ENCODE measurements at regions not wholly inside any gene's neighbourhood (a gene's known extent, or its start where the extent isn't known, plus 50 kb on each side); places are given as distances from the start of the nearest gene placed in this dataset.

- DNase-seq (ENCODE audit: low spot score): no peak
These were observed 1917.6 kb upstream of the WWC1 start for GRCh38 chr5:166373817-166374216.

DNA sequence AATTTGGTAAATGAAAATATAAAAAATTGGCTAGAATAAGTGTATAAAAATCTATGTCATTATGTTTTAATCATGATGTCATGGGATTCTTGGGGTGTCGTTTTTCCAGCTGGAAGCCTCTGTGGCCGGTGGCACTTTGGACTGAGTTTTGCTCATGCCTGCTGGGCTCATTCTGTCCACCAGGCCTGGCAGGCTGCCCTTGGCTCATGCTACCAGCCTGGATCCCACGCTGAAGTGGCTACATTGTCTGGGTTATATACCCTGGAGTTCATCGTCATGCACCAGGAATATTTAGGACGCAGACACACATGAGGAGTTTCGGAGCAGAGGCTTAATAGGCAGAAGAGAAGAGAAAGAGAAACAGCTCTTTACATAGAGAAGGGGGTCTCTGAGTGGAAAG, 1913.7 kb upstream of the WWC1 start:
- DNase-seq (ENCODE audit: low spot score): no peak

- DNase-seq (ENCODE audit: low spot score): no peak
These were observed 1911.9 kb upstream of the WWC1 start for GRCh38 chr5:166379517-166379916.

DNA sequence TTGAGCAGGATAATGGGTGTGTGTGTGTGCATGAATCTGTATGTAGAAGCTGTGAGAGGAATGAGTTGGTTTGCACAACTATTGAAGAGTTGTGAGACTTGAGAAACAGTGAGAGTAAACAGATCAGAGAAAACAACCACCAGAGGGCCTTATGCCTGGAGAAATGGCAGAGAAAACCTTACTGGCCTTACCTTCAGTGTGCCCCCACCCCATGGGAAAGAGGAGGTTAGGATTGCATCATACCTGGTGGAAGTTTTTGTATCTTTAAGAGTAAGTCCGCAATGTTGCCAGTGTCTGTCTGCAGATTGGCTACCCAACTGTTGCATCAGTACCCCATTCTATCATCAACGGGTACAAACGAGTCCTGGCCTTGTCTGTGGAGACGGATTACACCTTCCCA, 1909.4 kb upstream of the WWC1 start:
- DNase-seq (ENCODE audit: low spot score): no peak

- no peak for DNase-seq (ENCODE audit: low spot score)
These were observed 1893.3 kb upstream of the WWC1 start for GRCh38 chr5:166398131-166398530.

DNA sequence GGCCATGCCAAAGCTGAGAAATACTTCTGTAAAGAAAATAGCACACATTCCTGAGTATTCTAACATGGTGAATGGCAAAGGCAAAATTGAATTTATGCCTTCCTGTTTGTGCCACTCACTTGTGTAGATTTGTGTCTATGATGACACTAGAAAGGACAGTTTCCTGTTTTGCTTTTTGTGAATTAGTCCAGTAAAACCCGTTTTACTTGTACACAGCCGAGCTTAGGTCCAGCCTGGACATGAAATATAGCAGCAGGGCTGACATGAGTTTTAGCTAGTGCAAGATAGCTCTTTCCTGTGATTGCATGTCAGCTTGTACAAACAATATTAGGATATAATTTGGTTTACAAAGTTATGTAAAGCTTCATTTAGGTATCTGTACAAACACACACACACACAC, 1891.7 kb upstream of the WWC1 start:
- DNase-seq (ENCODE audit: low spot score): no peak

DNA sequence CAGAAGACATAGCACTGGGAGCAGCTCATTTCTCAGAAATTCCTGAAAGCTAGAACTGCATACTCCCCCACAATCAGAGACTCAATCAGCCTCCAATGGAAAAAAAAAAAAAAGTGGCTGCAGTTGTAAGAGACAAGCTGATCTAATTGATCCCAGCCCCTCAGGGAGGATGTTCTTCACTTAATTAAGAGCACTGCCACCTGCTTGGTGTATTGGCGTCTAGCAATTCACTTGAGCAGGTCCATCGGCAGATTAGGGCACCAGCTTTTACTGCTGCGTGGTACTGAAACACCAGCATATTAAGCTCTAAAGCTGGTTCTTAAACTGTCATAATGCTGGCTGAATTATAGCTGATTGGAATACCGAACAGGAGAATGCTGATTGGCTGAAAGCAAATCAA, 1890.1 kb upstream of the WWC1 start:
- no peak for DNase-seq (ENCODE audit: low spot score)

DNA sequence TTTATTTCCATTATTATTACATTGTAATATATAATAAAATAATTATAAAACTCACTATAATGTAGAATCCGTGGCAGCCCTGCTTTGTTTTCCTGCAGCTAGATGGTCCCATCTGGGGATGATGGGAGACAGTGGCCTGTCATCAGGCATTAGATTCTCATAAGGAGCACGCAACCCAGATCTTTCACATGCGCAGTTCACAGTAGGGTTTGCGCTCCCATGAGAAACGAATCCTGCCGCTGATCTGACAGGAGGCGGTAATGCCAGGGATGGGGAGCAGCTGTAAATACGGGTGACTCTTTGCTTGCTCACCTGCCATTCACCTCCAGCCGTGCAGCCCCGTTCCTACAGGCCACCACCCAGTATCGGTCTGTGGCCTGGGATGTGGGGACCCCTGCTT, 1879.3 kb upstream of the WWC1 start:
- no peak for DNase-seq (ENCODE audit: low spot score)

GRCh38 chr5:166427211-166427610, 1864.2 kb upstream of the WWC1 start:
- no peak for DNase-seq (ENCODE audit: low spot score)

DNA sequence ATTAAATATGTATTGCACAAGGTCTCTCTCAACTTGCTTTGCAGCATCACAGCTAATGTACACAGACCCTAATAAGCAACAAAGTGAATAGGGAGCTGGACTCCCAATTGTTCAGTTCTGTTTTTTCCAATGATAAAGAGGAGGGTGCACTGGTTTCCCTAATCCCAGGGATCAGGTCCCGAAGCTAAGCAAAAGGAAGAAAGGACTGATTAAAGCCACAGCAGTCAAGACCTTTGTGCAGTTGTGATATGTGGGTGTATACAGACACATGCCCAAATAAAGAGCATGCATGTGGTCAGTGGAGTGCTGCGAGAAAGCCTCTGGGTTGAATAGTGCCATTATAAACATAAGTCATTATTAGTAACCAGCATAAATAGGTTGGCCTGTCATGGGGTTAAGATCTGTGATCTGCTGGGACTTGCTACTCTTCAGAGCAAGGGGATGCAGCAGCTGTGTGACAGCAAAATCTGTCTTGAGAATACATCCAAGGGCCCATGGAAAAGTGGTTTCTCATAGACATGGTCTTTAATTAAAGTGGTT, 1863.1 kb upstream of the WWC1 start:
- DNase-seq (ENCODE audit: low spot score): no peak

- DNase-seq (ENCODE audit: low spot score): no peak
These were observed 1860.7 kb upstream of the WWC1 start for GRCh38 chr5:166430491-166431319.

DNA sequence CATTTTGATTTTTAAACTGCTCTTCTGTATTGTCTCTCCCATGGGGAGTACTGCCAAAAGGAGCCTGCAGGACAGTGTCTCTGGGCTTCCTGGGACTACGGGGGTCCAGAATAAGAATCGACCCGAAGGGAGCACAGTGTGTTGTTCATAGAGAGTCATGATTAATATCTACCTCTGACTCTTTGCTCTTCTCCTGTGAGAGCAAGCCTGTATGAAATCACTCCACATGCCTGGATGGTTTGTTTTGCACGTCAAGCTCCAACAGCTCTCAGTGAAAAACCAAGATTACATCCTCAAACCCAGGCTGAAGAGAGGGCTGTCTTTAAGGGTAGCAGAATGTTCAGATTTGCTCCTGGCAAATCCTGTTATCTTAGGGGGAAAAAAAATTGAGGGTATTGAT, 1860.0 kb upstream of the WWC1 start:
- no peak for DNase-seq (ENCODE audit: low spot score)

DNA sequence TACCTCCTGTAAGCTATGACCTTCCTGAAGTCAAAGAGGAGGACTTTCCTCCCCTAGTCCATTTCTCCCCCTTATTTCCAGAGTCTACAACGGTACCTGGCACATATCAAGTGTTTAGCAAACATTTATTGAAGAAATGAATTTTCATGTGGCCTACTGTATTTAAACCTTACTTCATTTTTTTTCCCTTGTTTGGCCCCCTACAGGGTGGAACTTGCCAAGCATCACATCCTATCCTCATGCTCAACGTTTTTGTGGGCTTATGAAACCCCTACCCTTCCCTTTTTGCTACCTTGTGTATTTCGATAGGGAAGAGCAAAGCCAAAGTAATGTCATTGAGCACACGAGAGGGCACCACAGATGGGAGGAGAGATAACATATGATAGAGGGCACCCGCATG, 1857.8 kb upstream of the WWC1 start:
- DNase-seq (ENCODE audit: low spot score): no peak

GRCh38 chr5:166436872-166437271, 1854.6 kb upstream of the WWC1 start:
- no peak for DNase-seq (ENCODE audit: low spot score)

GRCh38 chr5:166486348-166486747, 1805.1 kb upstream of the WWC1 start:
- no peak for DNase-seq (ENCODE audit: low spot score)

- DNase-seq (ENCODE audit: low spot score): no peak
These were observed 1802.9 kb upstream of the WWC1 start for GRCh38 chr5:166488560-166488959.

GRCh38 chr5:166493040-166493439, 1798.4 kb upstream of the WWC1 start:
- no peak for DNase-seq (ENCODE audit: low spot score)

DNA sequence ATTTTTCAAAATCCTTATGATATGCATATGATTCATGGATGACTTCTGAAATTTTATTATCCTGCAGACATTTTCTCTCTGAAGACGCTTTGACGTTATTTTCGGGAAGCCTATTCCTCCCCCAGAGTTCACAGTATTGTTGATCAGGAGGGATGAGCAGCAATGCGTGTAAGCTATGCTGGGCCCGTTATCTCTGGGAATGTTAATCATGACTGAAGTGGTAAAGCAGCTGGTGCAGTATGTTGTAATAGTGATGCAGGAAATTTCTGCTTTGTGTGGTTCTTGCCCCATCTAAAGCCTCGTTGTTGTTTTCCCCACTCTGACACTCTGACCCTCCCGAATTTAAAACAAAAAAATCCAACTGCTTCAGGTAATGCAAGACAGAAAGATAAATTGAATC, 1797.8 kb upstream of the WWC1 start:
- no peak for DNase-seq (ENCODE audit: low spot score)

- no peak for DNase-seq (ENCODE audit: low spot score)
These were observed 1793.8 kb upstream of the WWC1 start for GRCh38 chr5:166497496-166498104.

DNA sequence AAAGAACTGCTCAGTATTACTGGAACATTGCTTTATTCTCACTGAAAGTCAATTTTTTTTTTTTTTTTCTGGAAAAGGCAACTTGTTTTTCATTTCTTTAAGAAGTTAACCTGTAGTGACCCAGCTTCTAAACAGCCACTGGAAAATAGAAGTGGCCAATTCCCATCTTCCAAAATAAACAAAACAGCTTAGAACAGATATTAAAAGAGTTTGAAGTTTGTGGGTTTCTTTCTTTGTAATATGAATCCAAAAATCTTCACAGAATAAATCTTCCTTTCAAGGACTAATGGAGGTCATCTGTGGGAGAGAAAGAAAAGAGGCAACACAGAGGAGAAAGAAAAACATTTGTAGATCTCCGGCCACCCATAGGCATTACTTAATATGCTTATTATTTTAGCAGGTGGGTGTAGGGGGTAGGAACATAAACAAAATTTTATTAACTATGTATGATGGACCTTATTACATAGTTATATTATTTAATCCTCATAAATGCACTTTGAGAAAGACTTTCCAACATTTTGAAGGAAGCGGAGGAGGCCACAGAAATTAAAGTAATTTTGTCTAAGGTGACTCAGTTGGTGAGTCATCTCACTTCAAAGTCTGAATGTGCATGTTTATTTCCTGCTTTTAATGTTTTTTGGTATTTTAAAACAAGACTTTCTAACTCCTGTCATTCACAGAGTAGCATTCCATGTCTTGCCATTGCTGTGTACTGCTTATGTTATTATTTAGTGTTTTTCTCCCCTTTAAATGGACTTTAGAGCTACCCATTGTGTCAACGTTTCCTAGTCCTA, 1791.8 kb upstream of the WWC1 start:
- DNase-seq (ENCODE audit: low spot score): no peak

DNA sequence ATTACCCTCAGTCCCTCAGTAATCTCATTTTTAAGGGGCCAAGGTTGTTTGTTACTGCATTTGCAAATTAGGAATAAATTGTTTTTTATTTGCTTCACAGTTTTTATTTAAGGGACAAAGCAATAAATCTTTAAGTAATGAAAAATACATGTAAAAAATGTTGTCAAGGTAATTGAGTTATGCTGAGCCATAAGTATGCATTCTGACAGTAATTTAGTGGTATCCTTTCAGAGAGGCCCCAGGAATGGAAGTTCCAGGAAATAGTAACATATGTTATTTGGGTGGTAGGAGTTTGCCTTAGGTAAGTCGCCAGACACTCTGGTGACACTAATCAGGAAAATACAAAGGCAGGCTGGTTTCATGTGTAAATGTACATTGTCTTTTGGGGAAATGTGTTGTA, 1787.9 kb upstream of the WWC1 start:
- no peak for DNase-seq (ENCODE audit: low spot score)

DNA sequence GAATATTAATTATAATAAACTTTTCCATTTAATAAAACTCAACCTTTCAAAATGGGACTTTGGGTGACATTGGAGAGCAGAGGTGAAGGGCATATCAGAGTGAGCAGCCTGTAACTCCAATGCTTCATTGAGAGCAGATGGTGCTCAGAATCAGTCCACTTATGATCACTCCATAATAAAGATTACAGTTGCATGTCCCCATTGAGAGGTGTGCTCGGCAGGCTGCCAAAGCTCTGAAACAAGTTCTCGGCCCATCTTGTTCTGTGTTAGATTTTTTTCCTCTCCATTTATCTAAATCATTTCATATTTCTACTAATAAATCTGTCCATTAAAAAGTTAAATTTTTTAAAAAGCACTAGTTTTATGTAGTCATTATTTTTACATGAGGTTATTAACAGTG, 1786.4 kb upstream of the WWC1 start:
- DNase-seq (ENCODE audit: low spot score): no peak

GRCh38 chr5:166505544-166505943, 1785.9 kb upstream of the WWC1 start:
- no peak for DNase-seq (ENCODE audit: low spot score)

All from GM03348 (cell line).